Spinal cord (tissue), 9 donors: ENCODE measurements at regions not wholly inside any gene's neighbourhood (a gene's known extent, or its start where the extent isn't known, plus 50 kb on each side); places are given as distances from the start of the nearest gene placed in this dataset.

Experiments used
- DNase-seq, 6 donors: peaks; one replicate each; pipeline versions ENCODE4 v3.0.0 to v3.0.0-alpha.2; 2013 to 2015; ENCODE audit warnings: low spot score in 6 of 6, low read depth in 4 of 6
- H3K27ac ChIP-seq: one replicate; pipeline ENCODE4 v1.5.1; 2013; ENCODE audit warnings: low read depth, low read length, control low read depth
- H3K27me3 ChIP-seq: one replicate; pipeline ENCODE4 v1.6.1; 2013; ENCODE audit warnings: low read length; ENCODE audit not compliant: control insufficient read depth, insufficient read depth
- H3K36me3 ChIP-seq: one replicate; pipeline ENCODE4 v1.6.1; 2013; ENCODE audit warnings: low read length; ENCODE audit not compliant: control insufficient read depth, insufficient read depth
- H3K4me1 ChIP-seq: one replicate; pipeline ENCODE4 v1.6.1; 2013; ENCODE audit warnings: low read length; ENCODE audit not compliant: control insufficient read depth, insufficient read depth
- H3K4me3 ChIP-seq: one replicate; pipeline ENCODE4 v1.5.1; 2013; ENCODE audit warnings: low read depth, low read length, control low read depth
- H3K9me3 ChIP-seq: one replicate; pipeline ENCODE4 v1.6.1; 2013; ENCODE audit warnings: low read length; ENCODE audit not compliant: control insufficient read depth, insufficient read depth
- WGBS: methylation state at CpG from one replicate; pipeline ENCODE4 v1.1.5; 2013; ENCODE audit warnings: missing lambda C conversion rate; ENCODE audit not compliant: insufficient coverage; 5-methylcytosine and 5-hydroxymethylcytosine counted together
- donor health status: healthy.

GRCh38 chr2:238969857-238970256 is 122.0 kb downstream of the TWIST2 start:
- H3K4me3 ChIP-seq = no peak overlapping the region
- H3K36me3 ChIP-seq = no peaks in the 10 kb centered on the region
- H3K9me3 ChIP-seq = no peaks in the 10 kb centered on the region
- peaks cover 10% of the 10 kb centered on the region for H3K4me1 ChIP-seq
- no peak for DNase-seq
- no peak overlapping the region for H3K27ac ChIP-seq
- H3K27me3 ChIP-seq = no peaks in the 10 kb centered on the region
- WGBS = 100% methylated on average over 2 of the region's 4 CpGs

DNA sequence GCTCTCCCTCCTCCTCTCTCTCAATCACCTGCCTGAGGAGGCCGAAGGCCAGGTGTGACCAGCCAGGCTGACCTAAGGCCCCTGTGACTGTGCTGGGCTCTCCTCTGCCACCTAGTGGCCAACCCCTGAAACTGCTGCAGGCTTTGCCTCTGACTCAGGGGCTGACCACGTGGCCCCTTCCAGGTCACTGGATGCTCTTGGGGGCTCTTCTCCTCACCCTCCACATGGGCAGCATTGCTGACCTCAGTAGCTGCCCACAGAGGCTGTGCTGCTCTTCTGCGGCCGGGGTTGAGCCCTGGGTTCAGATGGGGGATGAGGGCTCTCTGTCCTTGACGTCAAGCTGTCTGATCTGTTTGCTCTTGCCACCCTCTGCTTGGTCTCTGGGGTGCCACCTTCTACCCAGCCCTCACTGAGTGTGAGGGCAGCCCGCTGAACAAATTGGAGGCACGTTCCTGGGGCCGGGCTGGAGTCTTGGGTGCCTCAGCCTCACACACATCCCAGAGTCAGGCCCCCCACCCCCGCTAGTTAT is 122.7 kb downstream of the TWIST2 start:
- peak in 2 of 6 donors; percentile 45 to 48 for DNase-seq
- WGBS = 49% methylated on average over 9 of the region's 9 CpGs

DNA sequence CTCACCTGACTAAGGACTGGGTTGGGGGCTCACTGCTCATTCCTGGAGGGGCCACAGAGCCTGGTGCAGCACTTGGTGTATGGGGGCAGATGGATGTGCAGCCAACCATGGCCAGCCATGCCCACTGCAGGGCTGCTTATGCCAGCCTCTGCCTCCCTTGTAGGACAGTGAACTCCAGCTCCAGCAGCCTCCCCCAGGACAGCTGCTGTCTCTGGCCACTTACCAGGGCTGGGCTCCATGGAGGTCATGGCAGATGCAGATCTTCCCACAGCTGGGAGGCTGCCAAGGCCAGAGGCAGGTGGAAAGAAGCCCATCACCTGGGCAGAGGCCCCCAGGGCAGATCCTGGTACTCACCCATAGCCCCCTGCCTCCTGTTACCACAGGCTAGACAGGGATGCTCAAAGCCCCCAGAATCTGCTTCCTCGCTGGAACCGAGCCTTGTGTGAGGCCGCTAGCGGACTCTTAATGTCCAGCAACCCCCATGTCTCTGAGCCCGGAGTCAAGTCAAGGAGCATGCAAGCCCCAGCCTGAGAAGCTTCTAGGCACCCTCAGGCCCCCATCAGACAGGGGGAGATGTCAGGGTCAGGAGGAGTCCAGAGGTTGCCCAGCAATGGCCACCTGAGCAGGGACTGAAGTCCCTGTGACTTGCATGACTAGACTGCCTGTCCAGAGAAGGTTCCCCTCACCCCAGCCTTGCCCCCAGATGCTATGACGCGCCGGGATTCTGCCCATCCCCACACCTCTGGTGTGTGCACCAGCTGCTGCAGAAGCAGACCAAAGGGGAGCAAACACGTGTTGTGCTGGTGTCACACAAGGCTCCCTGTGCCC is 123.6 kb downstream of the TWIST2 start:
- Histone ChIP-seq H3K9me3 (peaks cover 2% of the 10 kb centered on the region), H3K36me3 (no peaks in the 10 kb centered on the region), H3K27ac (no peak overlapping the region), H3K27me3 (no peaks in the 10 kb centered on the region), H3K4me3 (no peak overlapping the region), H3K4me1 (peaks cover 11% of the 10 kb centered on the region)
- DNase-seq = no peak
- 95% methylated on average over 9 of the region's 9 CpGs for WGBS

More for the DNA sequence above, 122.7 kb downstream of the TWIST2 start:
- H3K27me3 ChIP-seq = no peaks in the 10 kb centered on the region
- no peak overlapping the region for H3K27ac ChIP-seq
- no peaks in the 10 kb centered on the region for H3K9me3 ChIP-seq
- peaks cover 11% of the 10 kb centered on the region for H3K4me1 ChIP-seq
- no peaks in the 10 kb centered on the region for H3K36me3 ChIP-seq
- no peak overlapping the region for H3K4me3 ChIP-seq

DNA sequence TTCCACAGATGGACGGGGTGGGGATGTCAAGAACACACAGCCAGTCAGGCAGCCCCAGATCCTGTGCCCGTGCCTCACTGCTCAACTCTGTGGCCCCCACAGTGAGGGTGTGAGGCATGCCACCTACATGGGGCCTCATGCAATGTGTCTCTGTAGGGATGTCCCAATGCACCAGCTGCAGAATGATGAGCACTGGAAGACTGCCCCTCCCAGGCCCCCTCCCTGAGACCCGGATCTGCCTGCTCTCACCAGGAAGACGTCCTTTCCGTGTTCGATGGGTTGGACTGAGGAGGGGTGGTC is 124.2 kb downstream of the TWIST2 start:
- no peaks in the 10 kb centered on the region for H3K27me3 ChIP-seq
- no peak overlapping the region for H3K27ac ChIP-seq
- no peak overlapping the region for H3K4me3 ChIP-seq
- 73% methylated on average over 2 of the region's 6 CpGs for WGBS
- no peaks in the 10 kb centered on the region for H3K36me3 ChIP-seq
- no peak for DNase-seq
- H3K9me3 ChIP-seq = peaks cover 2% of the 10 kb centered on the region
- H3K4me1 ChIP-seq = peaks cover 11% of the 10 kb centered on the region

DNA sequence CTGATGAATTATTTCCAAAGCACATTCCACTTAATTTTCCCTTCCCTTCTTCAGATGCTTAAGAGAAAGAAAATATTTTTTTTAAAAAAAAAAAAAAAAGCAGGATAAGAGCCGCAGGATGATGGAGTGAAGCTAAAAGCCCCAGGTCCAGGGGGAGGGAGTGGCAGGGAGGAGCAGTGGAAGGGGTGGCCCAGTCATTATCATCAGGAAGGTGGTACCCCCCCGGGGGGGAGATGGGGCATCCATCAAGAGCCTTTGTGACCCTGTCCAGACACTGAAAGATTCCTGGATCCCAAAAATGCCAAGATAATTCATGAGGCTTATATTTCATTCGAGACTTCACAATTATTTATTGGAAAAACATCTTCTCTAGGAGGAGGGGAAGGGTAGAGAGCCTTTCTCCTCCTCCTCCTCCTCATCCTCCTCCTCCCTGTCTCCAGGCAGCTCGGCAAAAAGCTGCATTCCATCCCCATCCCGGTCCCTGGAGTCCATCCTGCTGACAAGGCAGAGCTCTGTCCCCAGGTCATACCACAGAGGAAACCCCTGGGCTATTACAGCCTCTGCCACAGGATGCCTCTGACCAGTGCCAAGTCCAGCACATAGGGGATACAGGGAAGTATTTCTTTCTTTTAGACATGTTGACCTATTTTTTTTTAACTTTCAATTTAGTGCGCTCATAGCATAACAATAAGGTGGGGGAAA is 125.3 kb downstream of the TWIST2 start:
- DNase-seq = no peak
- WGBS = 30% methylated on average over 3 of the region's 6 CpGs
- no peaks in the 10 kb centered on the region for H3K36me3 ChIP-seq
- peaks cover 11% of the 10 kb centered on the region for H3K4me1 ChIP-seq
- peaks cover 2% of the 10 kb centered on the region for H3K9me3 ChIP-seq
- H3K27ac ChIP-seq = no peak overlapping the region
- no peaks in the 10 kb centered on the region for H3K27me3 ChIP-seq
- no peak overlapping the region for H3K4me3 ChIP-seq

GRCh38 chr2:238974081-238974480 is 126.2 kb downstream of the TWIST2 start:
- Histone ChIP-seq H3K36me3 (no peaks in the 10 kb centered on the region), H3K27me3 (no peaks in the 10 kb centered on the region), H3K4me1 (peaks cover 11% of the 10 kb centered on the region), H3K27ac (no peak overlapping the region), H3K9me3 (peaks cover 2% of the 10 kb centered on the region), H3K4me3 (no peak overlapping the region)
- DNase-seq = no peak
- WGBS = no CpG with 5 or more reads among the region's 4 CpGs

DNA sequence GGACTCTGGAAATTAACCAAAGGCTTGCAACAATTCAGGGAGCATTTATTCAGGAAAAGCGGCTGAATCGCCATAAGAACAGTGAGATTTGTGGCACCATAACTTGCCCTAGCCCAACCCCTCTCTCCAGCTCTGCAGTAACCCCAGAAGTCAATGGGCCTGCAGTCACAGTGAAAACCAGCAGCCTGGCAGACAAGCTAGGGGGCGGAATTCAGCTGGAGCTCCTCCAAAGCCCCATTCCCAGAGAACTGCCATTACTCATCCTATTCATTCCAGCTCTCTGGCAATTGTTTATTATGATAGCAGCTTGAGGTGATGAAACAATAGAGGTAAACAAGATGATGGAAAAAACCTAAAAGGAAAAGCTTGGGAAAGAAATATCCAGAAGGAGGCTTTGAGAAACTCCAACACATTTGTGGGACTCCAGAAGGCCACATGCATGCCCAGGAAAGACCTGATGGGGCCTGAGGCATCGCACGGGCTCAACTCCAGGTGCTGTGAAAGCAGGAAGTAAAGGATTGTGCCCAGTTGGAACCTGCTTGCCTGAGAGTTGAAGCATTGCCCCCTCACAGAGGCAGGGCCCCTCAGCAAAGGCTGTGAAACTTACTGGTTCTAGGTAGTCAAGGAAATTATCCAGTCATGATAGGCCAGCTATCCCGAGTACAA is 126.7 kb downstream of the TWIST2 start:
- DNase-seq = no peak
- H3K4me3 ChIP-seq = no peak overlapping the region
- 84% methylated on average over 5 of the region's 6 CpGs for WGBS

GRCh38 chr2:238975408-238975807 is 127.5 kb downstream of the TWIST2 start:
- no peak for DNase-seq
- peaks cover 11% of the 10 kb centered on the region for H3K4me1 ChIP-seq
- no peak overlapping the region for H3K27ac ChIP-seq
- H3K9me3 ChIP-seq = peaks cover 2% of the 10 kb centered on the region
- WGBS = no CpG with 5 or more reads among the region's 2 CpGs
- H3K4me3 ChIP-seq = no peak overlapping the region
- H3K36me3 ChIP-seq = no peaks in the 10 kb centered on the region
- no peaks in the 10 kb centered on the region for H3K27me3 ChIP-seq

More for the DNA sequence above, 126.7 kb downstream of the TWIST2 start:
- no peaks in the 10 kb centered on the region for H3K36me3 ChIP-seq
- H3K4me1 ChIP-seq = peaks cover 11% of the 10 kb centered on the region
- H3K9me3 ChIP-seq = peaks cover 2% of the 10 kb centered on the region
- no peaks in the 10 kb centered on the region for H3K27me3 ChIP-seq
- H3K27ac ChIP-seq = no peak overlapping the region

GRCh38 chr2:238978497-238978896 is 130.6 kb downstream of the TWIST2 start:
- Histone ChIP-seq H3K27me3 (no peaks in the 10 kb centered on the region), H3K27ac (no peak overlapping the region), H3K4me1 (peaks cover 6% of the 10 kb centered on the region), H3K9me3 (peaks cover 2% of the 10 kb centered on the region), H3K36me3 (no peaks in the 10 kb centered on the region), H3K4me3 (no peak overlapping the region)
- DNase-seq = no peak
- no CpG with 5 or more reads among the region's 4 CpGs for WGBS
